HG02884 (cell line): ENCODE measurements at regions not wholly inside any gene's neighbourhood (a gene's known extent, or its start where the extent isn't known, plus 50 kb on each side); places are given as distances from the start of the nearest gene placed in this dataset.
A peak's percentile ranks its signal among the peaks of the same experiment; 100 is the strongest.
"Not testable (repeated sequence)": the region's sequence is repeated elsewhere in the genome, so short reads cannot be mapped to it uniquely, and the experiment has no call there.

Experiments
- ATAC-seq: cut with Tn5 transposase; IDR thresholded peaks from one replicate; pipeline ENCODE4 v1.9.1; 2021; ENCODE audit warnings: mild to moderate bottlenecking, moderate library complexity; ENCODE audit not compliant: unreplicated experiment

GRCh38 chr3:103134023-103134724 lies 699.4 kb downstream of the ZPLD1 start:
- peak; percentile 59 for ATAC-seq

DNA sequence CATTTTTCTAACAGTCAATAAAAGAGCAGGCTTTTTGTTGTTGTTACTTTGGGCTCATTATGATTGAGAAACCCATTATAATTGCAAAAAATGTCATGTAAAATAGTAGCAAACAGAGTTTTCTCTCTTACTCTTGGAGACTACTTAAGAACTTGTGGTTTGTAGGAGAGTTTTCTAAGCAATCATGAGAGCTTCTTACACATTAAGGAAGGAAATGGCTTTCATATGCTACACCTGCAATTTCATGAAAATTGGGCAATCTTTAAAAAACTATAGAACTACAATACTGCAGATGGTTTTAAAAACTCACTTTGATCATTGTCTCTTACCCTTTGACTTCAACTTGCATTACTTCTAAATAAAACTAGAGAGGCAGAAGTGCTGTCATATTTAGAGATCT lies 701.8 kb downstream of the ZPLD1 start:
- no peak for ATAC-seq

GRCh38 chr3:103137830-103138229 lies 703.0 kb downstream of the ZPLD1 start:
- no peak for ATAC-seq

DNA sequence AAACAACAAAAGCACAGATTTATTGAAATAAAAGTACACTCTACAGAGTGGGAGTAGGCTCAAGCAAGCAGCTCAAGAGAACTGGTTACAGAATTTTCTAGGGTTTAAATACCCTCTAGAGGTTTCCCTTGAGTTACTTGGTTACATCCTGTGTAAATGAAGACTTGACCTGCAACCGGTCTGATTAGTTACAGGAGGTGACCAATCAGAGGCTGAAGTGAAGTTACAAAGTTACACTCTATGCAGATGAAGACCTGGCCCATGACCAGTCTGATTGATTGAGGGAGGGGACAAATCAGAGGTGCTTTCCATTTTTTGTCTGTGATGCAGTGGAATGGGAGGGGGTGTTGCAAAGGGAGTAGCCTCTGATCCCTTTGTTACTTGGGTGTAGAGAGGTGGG lies 723.4 kb downstream of the ZPLD1 start:
- no peak for ATAC-seq

GRCh38 chr3:103166890-103167289 lies 732.1 kb downstream of the ZPLD1 start:
- no peak for ATAC-seq

DNA sequence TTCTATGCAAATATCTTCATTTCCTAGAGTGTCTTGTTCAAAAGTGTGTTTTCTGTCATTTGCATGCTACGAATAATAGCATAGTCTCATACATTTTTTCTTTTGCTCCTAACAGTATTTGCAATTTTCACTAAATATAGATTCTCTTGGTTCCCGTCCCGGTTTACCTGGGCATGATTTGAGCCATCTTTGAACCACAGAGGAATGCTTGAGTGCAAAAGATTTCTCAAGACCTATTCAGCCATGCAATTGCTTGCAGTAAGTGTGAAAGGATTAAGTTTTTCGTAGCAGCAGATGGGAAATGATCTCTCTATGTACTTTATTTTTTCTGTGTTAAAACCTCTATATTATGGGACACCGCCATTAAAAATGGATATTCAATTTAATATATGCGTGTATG lies 733.0 kb downstream of the ZPLD1 start:
- ATAC-seq = peak; percentile 71

GRCh38 chr3:103169289-103169688 lies 734.5 kb downstream of the ZPLD1 start:
- ATAC-seq = no peak

DNA sequence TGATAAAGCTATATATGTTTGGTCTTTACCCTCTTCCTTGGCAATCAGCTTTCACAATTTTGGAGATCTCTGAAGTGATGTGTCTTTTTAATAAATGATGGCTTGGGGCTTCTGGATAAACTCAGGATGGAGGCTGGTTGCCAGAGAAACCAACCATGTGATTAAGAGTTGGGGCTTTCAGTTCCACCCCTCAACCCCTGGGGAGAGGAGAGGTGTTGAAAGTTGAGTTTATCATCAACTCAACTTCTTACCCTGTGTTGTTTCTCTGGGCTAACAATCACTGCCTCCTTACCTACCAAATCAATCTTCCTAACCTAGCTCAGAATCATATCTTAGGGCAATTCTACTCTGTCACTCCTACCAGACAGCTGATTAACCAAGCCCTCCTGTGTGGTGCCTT lies 735.8 kb downstream of the ZPLD1 start:
- no peak for ATAC-seq

DNA sequence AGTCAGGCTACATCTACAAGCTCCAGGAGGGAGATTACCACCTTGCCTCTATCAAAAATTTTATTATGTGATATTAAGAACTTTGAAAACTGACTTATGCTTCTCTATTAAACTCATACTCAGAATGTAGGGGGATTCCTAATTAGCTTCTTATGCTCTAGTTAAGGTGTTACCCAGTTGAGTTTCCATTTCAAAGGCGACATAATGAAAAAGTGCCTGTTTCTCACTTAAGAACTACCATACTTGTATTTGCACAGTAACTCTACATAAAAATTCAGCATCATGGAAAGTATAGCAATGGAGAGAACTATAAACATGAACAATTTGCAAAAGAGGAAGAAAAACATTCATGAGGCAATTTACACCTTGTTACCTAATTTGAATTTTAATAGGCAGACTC lies 739.1 kb downstream of the ZPLD1 start:
- no peak for ATAC-seq

DNA sequence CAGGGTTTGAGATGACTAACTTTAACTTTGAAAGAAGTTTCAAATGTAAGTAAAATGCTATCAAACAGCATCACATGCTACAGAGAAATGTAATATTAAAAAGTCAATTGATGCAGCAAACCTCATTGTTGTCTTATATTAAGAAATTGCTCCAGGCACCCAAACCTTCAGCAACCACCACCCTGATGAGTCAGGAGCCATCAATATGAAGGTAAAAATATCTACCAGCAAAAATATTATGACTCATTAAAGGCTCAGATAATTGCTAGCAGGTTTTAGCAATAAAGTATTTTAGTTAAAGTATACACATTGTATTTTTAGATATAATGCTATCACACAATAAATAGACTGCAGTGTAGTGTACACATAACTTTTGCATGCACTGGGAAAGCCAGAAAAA lies 746.3 kb downstream of the ZPLD1 start:
- no peak for ATAC-seq

DNA sequence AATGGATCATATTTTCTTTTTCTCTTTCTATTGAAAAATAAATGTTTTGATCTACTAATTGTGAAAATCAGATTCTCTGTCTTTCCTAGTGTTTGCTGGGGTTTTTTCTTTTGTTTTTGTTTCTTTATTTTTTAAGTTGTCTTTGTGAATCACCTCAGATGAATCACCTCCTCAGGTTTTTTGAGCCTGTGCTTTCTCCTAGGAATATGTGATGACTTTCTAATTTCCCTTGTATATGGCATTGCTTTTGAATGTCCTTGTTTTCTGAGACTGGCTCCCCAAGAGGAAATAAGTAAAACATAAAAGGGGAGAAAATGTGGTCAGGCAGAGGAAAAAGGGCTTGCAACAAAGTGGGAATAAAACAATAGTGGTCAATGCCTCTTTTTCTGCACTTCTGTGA lies 750.0 kb downstream of the ZPLD1 start:
- no peak for ATAC-seq

DNA sequence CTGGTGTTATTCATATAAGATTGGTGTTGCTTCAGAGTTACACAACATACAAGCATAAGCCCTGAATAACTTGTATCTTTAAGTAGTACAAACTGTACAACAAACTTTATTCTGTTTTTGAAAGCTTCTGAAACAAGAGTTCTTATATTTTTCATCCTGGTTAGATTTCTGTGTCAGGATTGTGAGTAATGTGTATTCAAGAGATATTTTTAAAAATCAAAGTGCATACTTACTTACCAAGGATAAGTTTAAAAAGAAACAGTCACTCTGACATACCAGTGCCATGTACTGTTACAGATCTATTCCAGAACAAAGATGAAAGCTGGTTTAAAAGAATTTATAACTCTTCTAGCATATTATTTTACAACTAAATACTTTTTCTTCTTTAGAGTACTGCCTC lies 755.1 kb downstream of the ZPLD1 start:
- no peak for ATAC-seq

DNA sequence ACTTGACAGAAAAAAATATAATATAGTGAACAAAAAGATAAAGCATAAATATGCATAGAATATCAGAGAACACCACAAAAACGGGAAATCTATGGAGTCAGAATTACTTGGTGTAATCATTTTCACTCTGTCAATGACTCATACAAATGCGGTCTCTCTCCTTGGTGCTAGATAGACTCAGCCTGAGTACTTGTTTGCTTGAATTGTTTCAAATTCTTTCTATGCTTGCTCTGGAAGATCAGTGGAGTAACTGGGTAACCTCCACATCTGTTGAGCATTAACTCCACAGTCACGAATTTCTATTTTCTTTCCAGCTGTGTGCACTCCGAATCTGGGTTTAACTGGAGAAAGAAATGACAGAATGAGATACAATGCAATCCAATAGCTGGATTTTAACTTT lies 760.4 kb downstream of the ZPLD1 start:
- ATAC-seq = no peak

DNA sequence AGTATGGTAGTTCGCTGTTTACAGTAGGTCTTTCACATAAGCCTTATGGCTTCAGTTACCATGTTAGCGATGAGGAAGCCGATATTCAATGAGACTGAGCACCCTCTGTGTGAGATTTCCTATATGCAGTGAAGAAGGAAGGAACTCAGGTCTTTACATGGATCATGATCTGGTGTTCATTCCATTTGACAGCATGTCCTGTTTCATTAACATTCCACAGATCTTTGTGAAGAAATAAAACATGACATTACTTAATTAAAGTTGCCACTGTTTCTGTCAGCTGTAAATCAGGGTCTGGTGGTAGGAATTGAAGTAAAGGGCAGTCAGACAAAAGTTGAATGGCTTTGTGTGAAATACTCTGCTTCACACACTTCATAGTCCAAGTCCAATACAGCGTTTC lies 768.6 kb downstream of the ZPLD1 start:
- no peak for ATAC-seq

DNA sequence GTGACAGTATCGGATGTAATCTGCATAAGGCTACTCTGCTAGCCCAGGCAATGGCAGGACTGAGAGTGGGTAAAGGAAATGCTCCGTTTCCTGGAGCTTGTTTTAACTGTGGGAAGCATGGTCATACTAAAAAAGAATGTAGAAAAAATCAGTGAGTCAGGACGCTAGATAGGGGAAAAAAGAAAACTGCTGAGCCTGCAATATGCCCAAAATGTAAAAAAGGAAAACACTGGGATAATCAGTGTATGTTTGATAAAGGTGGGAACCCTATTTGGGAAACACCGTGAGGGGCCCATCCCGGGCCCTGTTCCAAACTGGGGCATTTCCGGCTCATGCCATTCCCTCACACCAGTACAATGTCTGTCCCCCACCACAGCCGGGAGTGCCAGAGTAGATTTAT lies 775.8 kb downstream of the ZPLD1 start:
- ATAC-seq = no peak

GRCh38 chr3:103218146-103218545 lies 783.3 kb downstream of the ZPLD1 start:
- ATAC-seq = peak; percentile 100

GRCh38 chr3:103218793-103219192 lies 784.0 kb downstream of the ZPLD1 start:
- peak; percentile 10 for ATAC-seq

GRCh38 chr3:103227651-103228050 lies 792.8 kb downstream of the ZPLD1 start:
- ATAC-seq = no peak

DNA sequence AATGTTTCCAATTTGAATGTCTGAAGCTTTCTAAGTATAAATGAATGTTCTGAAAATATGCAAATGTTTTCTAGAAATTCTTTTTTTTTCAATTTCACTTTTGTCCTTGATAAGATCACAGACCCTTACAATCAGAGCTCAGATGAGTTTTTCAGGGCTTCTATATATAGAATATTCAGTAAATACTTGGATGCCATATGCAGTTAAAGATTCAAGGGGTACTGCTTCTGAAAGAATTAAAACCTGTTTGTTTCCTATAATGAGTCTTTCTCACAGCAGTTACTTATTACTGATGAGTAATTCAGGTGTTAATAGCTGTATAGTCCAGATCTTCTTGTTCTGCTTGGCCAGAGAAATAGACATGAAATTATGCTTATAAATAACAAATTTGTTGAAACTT lies 812.6 kb downstream of the ZPLD1 start:
- ATAC-seq = no peak

GRCh38 chr3:103254827-103255226 lies 820.0 kb downstream of the ZPLD1 start:
- not testable (repeated sequence) for ATAC-seq

DNA sequence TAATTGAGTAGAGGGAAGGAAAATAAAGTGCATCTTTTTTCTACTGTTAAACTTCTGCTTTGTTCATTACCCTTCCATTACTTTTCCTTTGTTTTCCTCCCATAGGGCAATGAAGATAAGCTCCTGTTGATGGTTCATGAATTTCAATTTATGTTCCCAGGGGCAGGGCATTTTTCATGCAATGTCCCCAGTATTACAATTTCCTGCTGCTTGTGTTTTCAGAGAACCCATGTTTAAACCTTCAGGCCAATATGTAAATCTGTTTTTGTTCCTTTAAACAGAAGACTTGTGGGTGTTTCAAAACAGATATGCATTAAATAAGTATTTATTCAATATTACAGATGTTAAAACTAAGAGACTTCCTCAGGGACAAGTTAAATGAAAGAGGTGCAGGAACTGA lies 834.5 kb downstream of the ZPLD1 start:
- no peak for ATAC-seq

DNA sequence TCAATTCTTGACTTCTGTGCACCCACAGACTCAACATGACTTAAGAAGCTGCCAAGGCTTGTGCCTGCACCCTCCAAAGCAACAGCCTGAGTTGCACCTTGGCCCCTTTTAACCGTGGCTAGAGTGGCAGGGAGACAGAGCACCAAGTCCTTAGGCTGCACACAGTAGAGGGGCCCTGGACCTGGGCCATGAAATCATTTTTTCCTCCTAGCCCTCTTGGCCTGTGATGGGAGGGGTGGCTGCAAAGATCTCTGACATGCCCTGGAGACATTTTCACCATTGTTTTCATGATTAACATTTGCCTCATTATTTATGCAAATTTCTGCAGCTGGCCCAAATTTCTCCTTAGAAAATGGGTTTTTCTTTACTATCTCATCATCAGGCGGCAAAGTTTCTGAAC lies 836.8 kb downstream of the ZPLD1 start:
- no peak for ATAC-seq

DNA sequence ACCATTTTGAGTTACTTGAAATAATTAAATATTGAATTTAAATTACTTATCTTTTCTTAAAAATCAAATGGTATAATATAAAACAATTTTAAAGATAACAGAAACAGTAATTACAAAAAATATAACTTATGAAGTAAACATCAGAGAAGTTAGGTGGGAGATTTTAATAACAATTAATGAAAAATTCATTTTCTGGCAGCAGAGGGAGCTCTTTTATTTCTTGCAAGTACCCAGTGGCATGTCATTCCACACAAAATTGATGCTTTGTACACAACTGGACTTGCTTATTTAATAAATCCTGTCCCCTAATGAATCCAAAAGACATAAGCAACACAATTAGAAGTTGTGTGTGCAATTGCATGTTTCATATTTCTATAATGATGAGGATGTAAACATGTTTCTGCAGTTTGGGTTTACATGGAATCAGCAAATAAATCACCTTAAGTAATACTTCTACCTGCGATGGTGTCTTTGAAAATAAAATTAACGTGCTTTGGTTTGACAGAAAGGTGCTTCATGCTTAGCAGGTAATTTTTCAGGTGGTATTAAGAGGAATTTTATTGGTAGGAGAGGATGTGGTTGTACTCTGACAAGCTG lies 861.3 kb downstream of the ZPLD1 start:
- no peak for ATAC-seq
